ENCODE measurements at regions not wholly inside any gene's neighbourhood (a gene's known extent, or its start where the extent isn't known, plus 50 kb on each side); places are given as distances from the start of the nearest gene placed in this dataset.
"Not testable (repeated sequence)": the region's sequence is repeated elsewhere in the genome, so short reads cannot be mapped to it uniquely, and the experiment has no call there.

DNA sequence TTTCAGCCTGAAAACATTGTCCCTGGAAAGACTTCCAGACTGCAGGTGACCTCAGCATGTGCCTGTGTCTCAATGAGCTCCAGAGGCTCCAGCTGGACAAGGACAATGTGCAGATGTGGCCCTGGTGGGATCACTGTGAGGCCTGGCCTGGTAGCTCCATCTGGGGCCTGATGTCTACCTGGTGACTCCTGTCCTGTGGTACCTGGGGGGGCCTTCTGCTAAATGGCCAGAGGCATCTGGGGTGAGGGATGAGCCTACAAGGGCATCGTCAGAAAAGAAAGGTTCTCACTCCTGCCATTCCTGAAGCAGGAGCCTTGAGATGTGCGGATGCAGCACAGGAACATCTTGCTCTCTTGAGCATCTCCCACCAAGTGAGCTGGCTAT lies 1494.0 kb upstream of the TPTE start:
- H3K36me3 ChIP-seq; DNase-seq; H3K9me3 ChIP-seq; in situ Hi-C loops (cut with MboI; ENCODE audit: low pct_ligation_motif_present in 1 of 4, low pct_unique_long_range_greater_than_20kb in 1 of 4, low sequenced_read_pairs in 3 of 4); intact Hi-C loops (cut with DNase I; ENCODE audit: low total_unique reads); H3K27me3 ChIP-seq; H3K27ac ChIP-seq; H3K4me1 ChIP-seq; H3K4me3 ChIP-seq: not testable (repeated sequence)
- 75% methylated on average over 2 of the region's 2 CpGs; no CpG with 5 or more reads in 1 of the 2 donors for WGBS, 2 donors (ENCODE audit: low coverage in 1 of 2)

DNA sequence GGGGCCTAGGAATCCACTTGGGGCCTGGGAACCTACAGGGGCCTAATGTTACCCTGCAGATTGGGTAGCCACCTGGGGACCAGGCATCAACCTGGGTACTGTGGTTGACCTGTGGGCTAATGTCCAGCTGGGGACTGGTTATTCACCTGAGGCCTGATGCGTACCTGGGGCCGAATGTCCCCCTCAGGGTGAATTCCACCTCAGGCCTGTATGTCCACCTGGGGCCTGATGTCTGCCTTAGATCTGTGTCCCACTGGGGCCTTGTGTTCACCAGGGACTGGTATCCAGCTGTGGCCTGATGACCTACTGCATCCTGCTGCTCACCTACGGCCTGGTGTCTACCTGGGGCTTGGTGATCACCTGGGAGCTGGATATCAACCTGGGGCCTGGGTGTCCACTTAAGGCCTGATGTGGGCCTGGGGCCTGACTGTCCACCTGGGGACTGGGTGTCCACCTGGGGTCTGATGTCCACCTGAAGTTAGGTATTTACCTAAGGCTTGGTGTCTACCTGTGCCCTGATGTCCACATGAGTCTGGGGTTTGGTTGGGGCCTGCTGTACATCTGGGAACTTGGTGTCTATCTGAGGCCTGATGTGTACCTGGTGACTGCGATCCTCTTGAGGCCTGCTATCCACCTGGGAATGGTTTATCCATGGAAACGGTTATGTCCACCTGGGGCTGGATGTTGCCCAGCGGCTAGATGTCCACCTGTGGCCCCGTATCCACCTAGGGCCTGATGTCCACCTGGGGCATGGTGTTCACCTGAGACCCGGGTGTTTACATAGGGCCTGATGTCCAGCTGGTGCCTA lies 1492.6 kb upstream of the TPTE start:
- intact Hi-C loops (cut with DNase I; ENCODE audit: low total_unique reads); DNase-seq; in situ Hi-C loops (cut with MboI; ENCODE audit: low pct_ligation_motif_present in 1 of 4, low pct_unique_long_range_greater_than_20kb in 1 of 4, low sequenced_read_pairs in 3 of 4); H3K36me3 ChIP-seq; H3K9me3 ChIP-seq; H3K27ac ChIP-seq; H3K27me3 ChIP-seq; H3K4me3 ChIP-seq; H3K4me1 ChIP-seq: not testable (repeated sequence)
- WGBS, 2 donors (ENCODE audit: low coverage in 1 of 2), result 79 to 80% methylated on average over 2 to 8 of the region's 8 CpGs

DNA sequence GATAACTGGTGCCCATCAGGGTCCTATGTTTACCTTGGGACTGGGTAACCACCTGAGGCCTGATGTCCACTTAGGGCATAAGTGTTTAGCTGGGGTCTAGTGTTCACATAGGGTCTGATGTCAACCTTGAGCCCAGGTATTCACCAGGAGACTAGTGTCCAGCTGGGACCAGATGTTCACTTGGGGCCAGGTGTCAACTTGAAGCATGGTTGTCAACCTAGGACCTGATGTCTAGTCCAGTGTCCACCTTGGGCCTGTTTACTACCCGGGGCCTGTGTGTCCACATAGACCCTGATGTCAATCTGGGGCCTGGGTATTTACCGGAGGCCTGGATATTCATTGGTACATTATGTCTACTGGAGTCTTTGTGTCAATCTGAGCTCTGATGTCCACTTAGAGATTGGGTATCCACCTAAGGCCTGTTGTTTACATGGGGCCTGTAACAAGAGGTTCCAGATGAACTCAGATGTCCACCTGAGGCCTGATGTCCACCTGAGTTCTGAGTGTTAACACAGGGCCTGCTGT lies 1491.2 kb upstream of the TPTE start:
- H3K27ac ChIP-seq; H3K9me3 ChIP-seq; H3K4me1 ChIP-seq; H3K4me3 ChIP-seq; DNase-seq; H3K27me3 ChIP-seq; H3K36me3 ChIP-seq; in situ Hi-C loops (cut with MboI; ENCODE audit: low pct_ligation_motif_present in 1 of 4, low pct_unique_long_range_greater_than_20kb in 1 of 4, low sequenced_read_pairs in 3 of 4); intact Hi-C loops (cut with DNase I; ENCODE audit: low total_unique reads): not testable (repeated sequence)
- WGBS, 2 donors (ENCODE audit: low coverage in 1 of 2), result 86% methylated on average over 2 of the region's 2 CpGs; no CpG with 5 or more reads in 1 of the 2 donors

DNA sequence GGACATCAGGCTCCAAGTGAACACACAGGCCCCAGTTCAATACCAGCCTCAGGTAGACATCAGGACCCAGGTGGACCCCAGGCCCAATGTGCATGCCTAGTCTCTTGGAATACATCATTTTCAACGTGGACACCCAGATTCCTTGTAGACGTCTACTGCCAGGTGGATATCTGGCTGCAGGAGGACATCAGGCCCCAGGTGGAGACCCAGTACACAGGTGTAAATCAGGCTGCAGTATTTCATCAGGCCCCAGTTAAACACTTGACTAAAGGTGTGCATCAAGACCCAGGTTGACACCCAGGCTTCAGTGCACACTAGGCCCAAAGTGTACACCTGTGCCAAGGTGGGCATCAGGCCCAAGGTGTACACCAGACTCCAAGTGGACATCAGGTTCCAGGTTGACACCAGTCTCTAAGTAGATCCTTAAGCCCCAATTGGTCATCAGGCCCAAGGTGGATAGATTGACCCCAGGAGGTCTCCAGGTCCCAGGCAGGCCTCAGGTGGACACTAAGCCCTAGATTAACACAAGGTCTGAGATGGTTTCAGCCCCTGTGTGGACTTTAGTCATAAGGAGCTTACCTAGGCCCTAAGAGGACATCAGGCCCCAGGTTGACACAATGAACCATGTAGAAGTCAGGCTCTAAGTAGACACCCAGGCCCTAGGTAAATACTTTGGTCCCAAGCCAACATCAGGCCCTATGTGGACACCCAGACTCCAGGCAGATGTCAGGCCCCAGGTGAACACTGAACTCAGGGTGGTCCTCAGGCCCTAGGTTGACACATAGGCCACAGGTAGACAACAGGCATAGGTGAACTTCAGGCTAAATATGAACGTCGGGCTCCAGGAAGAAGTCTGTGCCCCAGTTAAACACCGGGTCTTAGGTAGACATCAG lies 1489.7 kb upstream of the TPTE start:
- intact Hi-C loops (cut with DNase I; ENCODE audit: low total_unique reads); H3K4me3 ChIP-seq; H3K36me3 ChIP-seq; H3K27me3 ChIP-seq; DNase-seq; H3K4me1 ChIP-seq; H3K9me3 ChIP-seq; H3K27ac ChIP-seq; in situ Hi-C loops (cut with MboI; ENCODE audit: low pct_ligation_motif_present in 1 of 4, low pct_unique_long_range_greater_than_20kb in 1 of 4, low sequenced_read_pairs in 3 of 4): not testable (repeated sequence)
- 70 to 77% methylated on average over 2 to 5 of the region's 5 CpGs for WGBS, 2 donors (ENCODE audit: low coverage in 1 of 2)

DNA sequence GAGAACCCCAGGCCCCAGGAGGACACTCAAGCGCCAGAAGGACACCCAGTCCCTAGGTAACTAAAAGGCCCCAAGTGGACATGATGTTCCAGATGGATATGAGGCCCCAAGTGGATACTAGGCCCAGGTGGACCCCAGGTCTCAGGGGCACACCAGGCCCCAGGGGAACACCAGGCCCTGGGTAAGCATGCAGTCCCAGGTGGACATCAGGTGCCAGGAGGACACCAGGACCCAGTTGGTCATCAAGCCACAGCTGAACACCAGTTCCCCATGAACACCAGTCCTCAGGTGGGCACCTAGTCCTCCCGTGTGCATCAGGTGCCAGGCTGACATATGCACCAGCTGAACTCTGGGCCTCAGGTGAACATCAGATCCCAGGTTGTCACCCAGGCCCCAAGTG lies 1488.8 kb upstream of the TPTE start:
- H3K27ac ChIP-seq; H3K27me3 ChIP-seq; DNase-seq; H3K4me3 ChIP-seq; H3K4me1 ChIP-seq; intact Hi-C loops (cut with DNase I; ENCODE audit: low total_unique reads); in situ Hi-C loops (cut with MboI; ENCODE audit: low pct_ligation_motif_present in 1 of 4, low pct_unique_long_range_greater_than_20kb in 1 of 4, low sequenced_read_pairs in 3 of 4); H3K9me3 ChIP-seq; H3K36me3 ChIP-seq: not testable (repeated sequence)
- no CpG with 5 or more reads among the region's 2 CpGs for WGBS, 2 donors (ENCODE audit: low coverage in 1 of 2)

DNA sequence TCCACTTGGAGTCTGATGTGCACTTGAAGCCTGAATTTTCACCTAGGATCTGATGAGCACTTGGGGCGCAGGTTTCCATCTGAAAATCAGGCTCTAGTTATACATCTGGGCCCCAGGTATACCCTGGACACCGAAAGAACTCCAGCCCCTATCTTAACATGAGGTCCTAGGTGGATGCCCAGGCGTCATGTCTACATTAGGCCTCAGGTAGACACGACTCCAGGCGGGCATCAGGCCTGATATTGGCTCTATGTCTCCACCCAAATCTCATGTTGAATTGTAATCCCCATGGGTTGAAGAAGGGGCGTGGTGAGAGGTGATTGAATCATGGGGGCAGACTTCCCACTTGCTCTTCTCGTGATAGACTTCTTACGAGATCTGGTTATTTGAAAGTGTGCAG lies 1488.1 kb upstream of the TPTE start:
- intact Hi-C loops (cut with DNase I; ENCODE audit: low total_unique reads), result not testable (repeated sequence)

DNA sequence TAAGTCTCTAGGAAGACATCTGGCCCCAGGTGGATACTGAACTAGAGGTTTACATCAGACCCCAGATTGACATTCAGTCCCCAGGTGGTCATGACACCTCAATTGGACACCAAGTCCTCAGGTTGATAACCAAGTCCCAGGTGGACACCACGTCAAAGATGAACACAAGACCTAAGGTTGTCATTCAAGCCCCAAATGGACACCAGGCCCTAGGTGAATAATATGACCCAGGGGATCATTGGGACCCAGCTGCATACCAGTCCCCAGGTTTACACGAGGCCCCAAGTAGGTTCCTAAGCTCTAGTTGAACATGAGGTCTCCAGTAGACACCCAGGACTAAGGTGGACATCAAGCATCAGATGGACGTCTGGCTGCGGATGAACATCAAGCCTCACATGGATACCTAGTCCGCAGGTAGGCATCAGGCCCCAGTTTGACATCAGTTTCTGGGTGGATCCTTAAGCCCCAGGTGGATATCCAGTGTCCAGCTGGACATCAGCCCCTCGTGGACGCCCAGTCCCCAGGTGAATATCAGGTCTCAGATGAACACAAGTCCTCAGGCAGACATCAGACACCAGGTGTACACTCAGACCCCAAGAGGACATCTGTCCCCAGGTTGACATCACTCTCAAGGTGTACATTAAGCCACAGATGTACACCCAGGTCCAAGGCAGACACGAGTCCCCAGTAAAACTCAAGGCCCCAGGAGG lies 1486.7 kb upstream of the TPTE start:
- H3K9me3 ChIP-seq; in situ Hi-C loops (cut with MboI; ENCODE audit: low pct_ligation_motif_present in 1 of 4, low pct_unique_long_range_greater_than_20kb in 1 of 4, low sequenced_read_pairs in 3 of 4); H3K4me1 ChIP-seq; intact Hi-C loops (cut with DNase I; ENCODE audit: low total_unique reads); DNase-seq; H3K27me3 ChIP-seq; H3K27ac ChIP-seq; H3K4me3 ChIP-seq; H3K36me3 ChIP-seq: not testable (repeated sequence)
- WGBS, 2 donors (ENCODE audit: low coverage in 1 of 2), result 20 to 53% methylated on average over 1 to 3 of the region's 8 CpGs

More for the DNA sequence above, 1488.1 kb upstream of the TPTE start:
- H3K27ac ChIP-seq; in situ Hi-C loops (cut with MboI; ENCODE audit: low pct_ligation_motif_present in 1 of 4, low pct_unique_long_range_greater_than_20kb in 1 of 4, low sequenced_read_pairs in 3 of 4); H3K4me3 ChIP-seq; H3K27me3 ChIP-seq; H3K36me3 ChIP-seq; DNase-seq; H3K9me3 ChIP-seq; H3K4me1 ChIP-seq: not testable (repeated sequence)
- 64% methylated on average over 7 of the region's 8 CpGs; no CpG with 5 or more reads in 1 of the 2 donors for WGBS, 2 donors (ENCODE audit: low coverage in 1 of 2)

DNA sequence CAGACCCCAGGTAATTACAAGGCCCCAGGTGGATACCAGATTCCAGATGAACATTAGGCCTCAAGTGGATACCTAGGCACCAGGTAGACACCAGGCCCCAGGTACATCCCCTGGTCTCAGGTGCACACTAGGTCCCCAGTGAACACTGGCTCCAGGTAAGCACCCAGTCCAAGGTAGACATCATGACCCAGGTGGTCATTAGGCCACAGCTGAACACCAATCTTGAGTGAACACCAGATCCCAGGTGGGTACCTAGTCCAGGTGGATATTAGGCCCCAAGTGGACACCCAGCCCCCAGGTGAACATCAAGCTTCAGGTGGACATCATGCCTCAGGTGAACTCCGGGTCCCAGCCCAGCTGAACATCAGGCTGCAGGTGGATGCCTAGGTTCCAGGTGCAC lies 1486.2 kb upstream of the TPTE start:
- H3K36me3 ChIP-seq; H3K9me3 ChIP-seq; H3K27me3 ChIP-seq; H3K4me1 ChIP-seq; DNase-seq; H3K4me3 ChIP-seq; in situ Hi-C loops (cut with MboI; ENCODE audit: low pct_ligation_motif_present in 1 of 4, low pct_unique_long_range_greater_than_20kb in 1 of 4, low sequenced_read_pairs in 3 of 4); intact Hi-C loops (cut with DNase I; ENCODE audit: low total_unique reads); H3K27ac ChIP-seq: not testable (repeated sequence)
- no CpG with 5 or more reads among the region's 1 CpG for WGBS, 2 donors (ENCODE audit: low coverage in 1 of 2)

DNA sequence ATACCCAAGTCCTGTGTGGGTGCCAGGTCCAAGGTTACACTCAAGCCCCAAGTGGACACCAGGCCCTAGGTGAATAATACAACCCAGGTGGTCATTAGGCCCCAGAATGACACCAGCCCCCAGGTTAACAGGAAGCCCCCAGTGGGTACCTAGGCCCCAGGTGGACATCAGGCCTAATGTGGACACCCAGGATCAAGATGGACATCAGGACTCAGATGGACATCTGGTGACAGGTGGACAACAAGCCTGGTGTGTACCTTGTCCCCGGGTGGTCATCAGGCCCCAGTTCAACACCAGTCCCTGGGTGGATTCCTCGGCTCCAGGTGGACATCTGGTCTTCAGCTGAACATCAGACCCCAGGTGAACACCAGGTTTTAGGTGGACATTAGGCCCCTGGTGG lies 1485.4 kb upstream of the TPTE start:
- in situ Hi-C loops (cut with MboI; ENCODE audit: low pct_ligation_motif_present in 1 of 4, low pct_unique_long_range_greater_than_20kb in 1 of 4, low sequenced_read_pairs in 3 of 4); intact Hi-C loops (cut with DNase I; ENCODE audit: low total_unique reads); H3K4me3 ChIP-seq; H3K9me3 ChIP-seq; H3K36me3 ChIP-seq; H3K27me3 ChIP-seq; DNase-seq; H3K4me1 ChIP-seq; H3K27ac ChIP-seq: not testable (repeated sequence)
- 60% methylated on average over 1 of the region's 2 CpGs; no CpG with 5 or more reads in 1 of the 2 donors for WGBS, 2 donors (ENCODE audit: low coverage in 1 of 2)

DNA sequence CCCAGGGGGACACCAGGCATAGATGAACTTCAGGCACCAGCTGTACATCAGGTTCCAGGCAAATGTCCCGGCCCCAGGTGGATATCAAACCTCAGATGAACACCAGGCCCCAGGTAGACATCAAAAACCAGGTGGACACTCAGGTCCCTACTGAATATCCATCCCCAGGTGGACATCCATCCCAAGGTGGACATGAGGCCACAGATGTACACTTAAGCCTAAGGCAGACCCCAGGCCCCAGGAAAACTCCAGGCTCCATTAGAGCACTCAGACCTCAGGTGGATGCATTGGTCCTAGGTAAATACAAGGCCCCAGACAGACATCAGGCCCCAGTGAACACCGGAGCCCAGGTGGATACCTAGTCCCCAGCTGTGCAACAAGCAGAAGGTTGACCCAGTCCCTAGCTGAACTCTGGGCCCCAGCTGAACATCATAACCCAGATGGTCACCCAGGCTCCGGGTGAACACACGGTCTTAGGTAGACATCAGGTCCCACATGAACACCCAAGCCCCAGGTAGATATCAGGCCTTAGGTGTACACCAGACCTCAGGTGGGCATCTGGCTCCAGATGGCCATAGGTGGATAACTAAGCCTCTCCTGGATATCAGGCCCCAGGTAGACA lies 1484.3 kb upstream of the TPTE start:
- no CpG with 5 or more reads among the region's 4 CpGs for WGBS, 2 donors (ENCODE audit: low coverage in 1 of 2)
- H3K9me3 ChIP-seq; H3K27me3 ChIP-seq; H3K36me3 ChIP-seq; H3K4me3 ChIP-seq; in situ Hi-C loops (cut with MboI; ENCODE audit: low pct_ligation_motif_present in 1 of 4, low pct_unique_long_range_greater_than_20kb in 1 of 4, low sequenced_read_pairs in 3 of 4); intact Hi-C loops (cut with DNase I; ENCODE audit: low total_unique reads); H3K4me1 ChIP-seq; H3K27ac ChIP-seq; DNase-seq: not testable (repeated sequence)
